ENCODE measurements at regions not wholly inside any gene's neighbourhood (a gene's known extent, or its start where the extent isn't known, plus 50 kb on each side); places are given as distances from the start of the nearest gene placed in this dataset.

DNA sequence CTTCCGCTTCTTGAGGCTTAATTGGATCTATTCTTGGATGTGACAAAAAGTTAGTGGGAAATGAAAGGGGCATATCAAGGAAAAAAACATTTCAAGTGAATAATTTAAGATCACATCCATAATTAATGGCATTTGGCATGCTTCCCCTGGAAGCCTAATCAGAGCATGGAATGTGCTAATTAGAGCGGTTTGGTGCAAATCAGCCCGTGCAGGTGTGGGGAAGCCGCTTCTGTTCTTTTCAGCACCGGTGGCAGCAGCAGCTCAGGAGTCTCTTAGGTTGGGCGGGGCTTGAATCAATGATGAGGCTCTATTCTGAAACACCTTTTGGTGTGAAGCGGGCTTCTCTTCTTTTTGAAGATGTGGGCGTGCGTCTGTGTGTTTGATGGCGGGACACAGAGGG is 301.2 kb downstream of the LRFN2 start:
- no peaks in the 10 kb centered on the region for H3K36me3 ChIP-seq (ENCODE audit: insufficient read depth in 1 of 2, low read depth in 1 of 2)
- H3K27me3 ChIP-seq (ENCODE audit: insufficient read depth in 3 of 3, low read length in 2 of 3), result peaks cover 0 to 11% (median 2%) of the 10 kb centered on the region in 3 donors
- intact Hi-C loops (cut with DNase I), result no loop called here
- ATAC-seq, result no peak
- WGBS, 3 donors, result 35 to 37% (median 37%) methylated on average over 10 of the region's 10 CpGs
- no peak for DNase-seq
- no peak overlapping the region for H3K4me3 ChIP-seq
- no peak overlapping the region for H3K27ac ChIP-seq
- H3K4me1 ChIP-seq, result no peaks in the 10 kb centered on the region
- TF ChIP-seq, protein P1, sequence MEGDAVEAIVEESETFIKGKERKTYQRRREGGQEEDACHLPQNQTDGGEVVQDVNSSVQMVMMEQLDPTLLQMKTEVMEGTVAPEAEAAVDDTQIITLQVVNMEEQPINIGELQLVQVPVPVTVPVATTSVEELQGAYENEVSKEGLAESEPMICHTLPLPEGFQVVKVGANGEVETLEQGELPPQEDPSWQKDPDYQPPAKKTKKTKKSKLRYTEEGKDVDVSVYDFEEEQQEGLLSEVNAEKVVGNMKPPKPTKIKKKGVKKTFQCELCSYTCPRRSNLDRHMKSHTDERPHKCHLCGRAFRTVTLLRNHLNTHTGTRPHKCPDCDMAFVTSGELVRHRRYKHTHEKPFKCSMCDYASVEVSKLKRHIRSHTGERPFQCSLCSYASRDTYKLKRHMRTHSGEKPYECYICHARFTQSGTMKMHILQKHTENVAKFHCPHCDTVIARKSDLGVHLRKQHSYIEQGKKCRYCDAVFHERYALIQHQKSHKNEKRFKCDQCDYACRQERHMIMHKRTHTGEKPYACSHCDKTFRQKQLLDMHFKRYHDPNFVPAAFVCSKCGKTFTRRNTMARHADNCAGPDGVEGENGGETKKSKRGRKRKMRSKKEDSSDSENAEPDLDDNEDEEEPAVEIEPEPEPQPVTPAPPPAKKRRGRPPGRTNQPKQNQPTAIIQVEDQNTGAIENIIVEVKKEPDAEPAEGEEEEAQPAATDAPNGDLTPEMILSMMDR (IDR thresholded peaks at IDR 0.05), result no peak
- no peaks in the 10 kb centered on the region for H3K9me3 ChIP-seq

DNA sequence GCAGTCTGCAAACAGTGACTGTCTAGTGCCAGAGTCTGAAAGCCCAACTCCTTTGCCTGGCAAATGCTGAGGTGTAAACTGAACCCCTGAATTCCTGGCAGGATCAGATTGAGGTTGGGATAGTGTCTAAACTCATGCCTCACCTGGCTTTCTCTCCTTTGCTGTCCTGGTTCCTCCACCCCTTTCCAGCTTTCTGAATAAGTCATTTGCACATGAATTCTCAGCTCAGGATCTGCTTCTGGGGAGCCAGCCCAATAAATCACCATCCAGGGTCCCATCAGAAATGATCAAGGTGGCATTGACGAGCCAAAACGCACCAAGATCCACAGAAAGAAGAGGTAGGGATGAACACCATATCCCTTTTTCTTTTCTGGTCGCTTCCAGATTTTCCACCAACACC is 301.6 kb downstream of the LRFN2 start:
- ATAC-seq, result no peak
- no peak overlapping the region for H3K4me3 ChIP-seq
- 58 to 76% (median 65%) methylated on average over 3 of the region's 3 CpGs for WGBS, 3 donors
- peaks cover 0 to 11% (median 2%) of the 10 kb centered on the region in 3 donors for H3K27me3 ChIP-seq (ENCODE audit: insufficient read depth in 3 of 3, low read length in 2 of 3)
- H3K27ac ChIP-seq, result no peak overlapping the region
- intact Hi-C loops (cut with DNase I), result no loop called here
- no peaks in the 10 kb centered on the region for H3K4me1 ChIP-seq
- DNase-seq, result no peak
- TF ChIP-seq, protein P1 (IDR thresholded peaks at IDR 0.05), result no peak
- no peaks in the 10 kb centered on the region for H3K36me3 ChIP-seq (ENCODE audit: insufficient read depth in 1 of 2, low read depth in 1 of 2)
- no peaks in the 10 kb centered on the region for H3K9me3 ChIP-seq

DNA sequence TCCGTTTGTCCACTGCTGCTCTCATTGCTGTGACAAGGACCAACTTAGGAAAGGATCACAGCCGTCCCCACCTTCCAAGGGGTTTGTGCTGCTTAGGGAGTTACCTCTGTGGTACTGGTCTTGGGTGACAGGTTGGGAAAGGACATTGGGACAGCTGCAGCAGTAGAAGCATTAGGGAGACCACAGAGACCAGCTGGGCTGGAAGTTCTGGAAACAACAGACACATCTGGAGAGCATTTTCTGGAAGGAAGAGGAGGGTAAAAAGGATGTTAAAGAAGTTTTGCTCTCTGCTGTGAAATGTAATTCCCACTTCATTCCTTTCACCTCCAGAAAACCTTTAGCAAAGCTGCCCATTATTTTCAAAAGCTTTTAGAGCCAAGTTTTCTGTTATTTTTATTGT is 304.2 kb downstream of the LRFN2 start:
- no peak overlapping the region for H3K4me3 ChIP-seq
- 68 to 72% (median 71%) methylated on average over 2 of the region's 2 CpGs for WGBS, 3 donors

DNA sequence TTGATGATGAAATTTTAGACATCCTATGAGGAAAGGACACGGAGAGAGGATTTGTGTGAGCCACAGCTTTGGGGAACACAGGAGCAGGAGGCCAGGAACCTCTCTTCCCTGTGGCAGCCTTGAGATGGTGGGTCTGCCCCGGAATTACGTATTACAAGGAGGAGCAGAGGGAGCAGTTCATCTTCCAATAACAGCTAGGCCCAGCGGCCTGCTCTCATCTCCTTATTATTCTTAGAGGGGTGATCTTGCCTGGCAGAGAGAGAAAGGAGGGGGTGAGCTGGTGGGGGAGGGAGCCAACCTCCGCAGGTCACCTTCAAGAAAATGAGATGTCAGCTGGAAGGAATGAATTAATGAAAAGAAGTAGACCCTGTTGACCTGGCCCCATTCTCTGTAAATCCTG is 305.8 kb downstream of the LRFN2 start:
- no peak overlapping the region for H3K27ac ChIP-seq
- 77 to 92% (median 87%) methylated on average over 5 of the region's 5 CpGs for WGBS, 3 donors
- DNase-seq, result no peak

More for the DNA sequence above, 304.2 kb downstream of the LRFN2 start:
- intact Hi-C loops (cut with DNase I), result no loop called here
- Histone ChIP-seq H3K9me3 (no peaks in the 10 kb centered on the region), H3K27me3 (ENCODE audit: insufficient read depth in 3 of 3, low read length in 2 of 3) (peaks cover 0 to 11% (median 2%) of the 10 kb centered on the region in 3 donors), H3K36me3 (ENCODE audit: insufficient read depth in 1 of 2, low read depth in 1 of 2) (no peaks in the 10 kb centered on the region), H3K4me1 (no peaks in the 10 kb centered on the region), H3K27ac (no peak overlapping the region)
- ATAC-seq (no peak), DNase-seq (no peak)
- TF ChIP-seq, protein P1 (IDR thresholded peaks at IDR 0.05), result no peak

DNA sequence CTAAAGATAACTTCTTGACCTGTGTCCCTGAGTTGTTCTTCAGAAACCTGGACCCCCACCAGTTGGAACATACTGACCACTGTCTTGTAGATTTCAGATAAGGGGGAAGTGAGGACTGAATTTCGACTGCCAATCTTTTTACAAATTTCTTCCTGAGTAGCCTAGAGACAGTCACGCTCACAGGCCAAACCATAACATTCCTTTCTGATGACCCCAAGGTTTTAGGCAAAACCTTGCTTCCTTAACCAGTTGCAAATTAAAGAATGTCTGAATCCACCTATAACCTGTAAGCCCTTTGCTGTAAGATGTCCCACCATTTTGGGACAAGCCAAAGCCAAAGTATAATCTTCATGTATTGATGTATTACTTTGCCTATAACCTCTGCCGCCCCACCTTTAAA is 306.9 kb downstream of the LRFN2 start:
- WGBS, 3 donors, result 79 to 83% (median 80%) methylated on average over 3 of the region's 3 CpGs
- H3K4me1 ChIP-seq, result no peaks in the 10 kb centered on the region
- H3K27ac ChIP-seq, result no peak overlapping the region
- intact Hi-C loops (cut with DNase I), result no loop called here
- ATAC-seq (no peak), DNase-seq (no peak)
- no peaks in the 10 kb centered on the region for H3K36me3 ChIP-seq (ENCODE audit: insufficient read depth in 1 of 2, low read depth in 1 of 2)
- peaks cover 0 to 4% (median 0%) of the 10 kb centered on the region in 3 donors for H3K27me3 ChIP-seq (ENCODE audit: insufficient read depth in 3 of 3, low read length in 2 of 3)
- TF ChIP-seq, protein P1 (IDR thresholded peaks at IDR 0.05), result no peak
- no peaks in the 10 kb centered on the region for H3K9me3 ChIP-seq
- no peak overlapping the region for H3K4me3 ChIP-seq

More for the DNA sequence above, 305.8 kb downstream of the LRFN2 start:
- ATAC-seq, result no peak
- Histone ChIP-seq H3K27me3 (ENCODE audit: insufficient read depth in 3 of 3, low read length in 2 of 3) (peaks cover 0 to 5% (median 4%) of the 10 kb centered on the region in 3 donors), H3K36me3 (ENCODE audit: insufficient read depth in 1 of 2, low read depth in 1 of 2) (no peaks in the 10 kb centered on the region), H3K4me1 (no peaks in the 10 kb centered on the region), H3K4me3 (no peak overlapping the region), H3K9me3 (no peaks in the 10 kb centered on the region)
- TF ChIP-seq, protein P1 (IDR thresholded peaks at IDR 0.05), result no peak
- intact Hi-C loops (cut with DNase I), result no loop called here

Measured in psoas muscle (tissue), 7 donors.